ENCODE measurements at regions not wholly inside any gene's neighbourhood (a gene's known extent, or its start where the extent isn't known, plus 50 kb on each side); places are given as distances from the start of the nearest gene placed in this dataset.

GRCh38 chr5:106127985-106128384 is 1542.8 kb downstream of the EFNA5 start:
- no peak overlapping the region for H3K4ac ChIP-seq (ENCODE audit: low read depth, low read length)
- H3K9ac ChIP-seq (ENCODE audit: extremely low read depth, insufficient read length, low read length): no peak overlapping the region
- no peak overlapping the region for H4K91ac ChIP-seq (ENCODE audit: insufficient read length, low read depth, low read length)
- H3T11ph ChIP-seq (ENCODE audit: low read length): no peak overlapping the region
- H3K4me1 ChIP-seq (ENCODE audit: insufficient read depth, low read length): no peaks in the 10 kb centered on the region; the same call in 1 of the 2 replicates
- H3K36me3 Mint-ChIP-seq (ENCODE audit: insufficient read depth in 1 of 3, low read depth in 3 of 3): no peaks in the 10 kb centered on the region
- no peak overlapping the region for H4K5ac ChIP-seq (ENCODE audit: insufficient read length, low read depth, low read length)
- H3K4me1 Mint-ChIP-seq: peaks cover 13 to 14% of the 10 kb centered on the region in 2 experiments
- no peaks in the 10 kb centered on the region for H3K9me3 Mint-ChIP-seq
- no peak overlapping the region for H3K14ac ChIP-seq (ENCODE audit: insufficient read depth, low read length)
- H2BK12ac ChIP-seq (ENCODE audit: insufficient read length, low read depth, low read length): no peak overlapping the region
- no peak for TF ChIP-seq CTCF (conservative IDR thresholded peaks at IDR 0.05)
- no peaks in the 10 kb centered on the region for H4K20me1 ChIP-seq (ENCODE audit: control insufficient read depth, insufficient read depth, insufficient read length)
- H3K4me3 Mint-ChIP-seq: no peak overlapping the region
- no peak overlapping the region for H4K8ac ChIP-seq (replicated peaks; ENCODE audit: insufficient read length, low read depth, low read length)
- H2AFZ ChIP-seq (ENCODE audit: low read length): no peak overlapping the region
- H2BK20ac ChIP-seq (ENCODE audit: low read depth, low read length, poor library complexity, severe bottlenecking): no peak overlapping the region
- no peak overlapping the region for H3K56ac ChIP-seq (ENCODE audit: insufficient read length, low read depth, low read length)
- H3K23me2 ChIP-seq (ENCODE audit: insufficient read length, low read depth, low read length, poor library complexity, severe bottlenecking): no peaks in the 10 kb centered on the region
- no peaks in the 10 kb centered on the region for H3K27me3 Mint-ChIP-seq (ENCODE audit: low read depth)
- no peak overlapping the region for H3K23ac ChIP-seq (ENCODE audit: insufficient read length, low read depth, low read length)
- no peaks in the 10 kb centered on the region for H3K9me3 ChIP-seq (ENCODE audit: control insufficient read depth, low read depth, low read length)
- H2BK120ac ChIP-seq (ENCODE audit: low read depth, low read length, poor library complexity, severe bottlenecking): no peak overlapping the region
- DNase-seq: no peak
- H2AK5ac ChIP-seq (ENCODE audit: insufficient read length, low read length): no peak overlapping the region
- H3K79me1 ChIP-seq (ENCODE audit: insufficient read depth, low read depth, low read length, poor library complexity, severe bottlenecking): no peaks in the 10 kb centered on the region
- no peak overlapping the region for H2BK15ac ChIP-seq (ENCODE audit: low read depth, low read length)
- H3K4me2 ChIP-seq (ENCODE audit: insufficient read depth, insufficient read length, low read length): no peak overlapping the region
- H3K18ac ChIP-seq (ENCODE audit: insufficient read length, low read depth, low read length): no peak overlapping the region
- H2BK5ac ChIP-seq (ENCODE audit: insufficient read length, low read length): no peak overlapping the region
- no peaks in the 10 kb centered on the region for H3K27me3 ChIP-seq (ENCODE audit: insufficient read depth, low read length)
- no peak overlapping the region for H3K27ac ChIP-seq (ENCODE audit: insufficient read length, low read depth, low read length)
- H3K27ac Mint-ChIP-seq: no peak overlapping the region
- H3K79me2 ChIP-seq (ENCODE audit: insufficient read depth, low read length): no peaks in the 10 kb centered on the region
- WGBS (ENCODE audit: extremely low coverage, insufficient read length, low lambda C conversion rate): no CpG with 5 or more reads among the region's 2 CpGs
